DOHH2 (cell line): ENCODE measurements at regions not wholly inside any gene's neighbourhood (a gene's known extent, or its start where the extent isn't known, plus 50 kb on each side); places are given as distances from the start of the nearest gene placed in this dataset.

Experiments used
- H3F3A ChIP-seq: fragments of 200-600 bp; sonication (generic), shearing (Covaris generic); 2 replicates; pipeline ENCODE4 v1.6.0; 2016; ENCODE audit warnings: antibody characterized with exemption, mild to moderate bottlenecking; ENCODE audit not compliant: control insufficient read depth, insufficient read depth
- H3K27ac ChIP-seq: fragments of 200-600 bp; sonication (generic); 2 replicates; pipeline ENCODE4 v1.5.1; 2014; ENCODE audit warnings: low read depth, mild to moderate bottlenecking, low read length, moderate library complexity
- H3K27me3 ChIP-seq: fragments of 200-600 bp; sonication (generic); 2 replicates; pipeline ENCODE4 v1.6.1; 2014; ENCODE audit warnings: mild to moderate bottlenecking, low read length, mixed read lengths; ENCODE audit not compliant: control insufficient read depth
- H3K36me3 ChIP-seq: fragments of 200-600 bp; sonication (generic); 2 replicates; pipeline ENCODE4 v1.6.1; 2014; ENCODE audit warnings: mild to moderate bottlenecking, low read length, moderate library complexity, mixed read lengths; ENCODE audit not compliant: control insufficient read depth
- H3K4me1 ChIP-seq: fragments of 200-600 bp; sonication (generic); 2 replicates; pipeline ENCODE4 v1.6.1; 2014; ENCODE audit warnings: mild to moderate bottlenecking, low read length, mixed read lengths; ENCODE audit not compliant: control insufficient read depth
- H3K4me2 ChIP-seq: fragments of 200-600 bp; sonication (generic); 2 replicates; pipeline ENCODE4 v1.6.0; 2014; ENCODE audit warnings: mild to moderate bottlenecking, low read length, moderate library complexity
- H3K4me3 ChIP-seq: fragments of 200-600 bp; sonication (generic); 2 replicates; pipeline ENCODE4 v1.5.1; 2014; ENCODE audit warnings: mild to moderate bottlenecking, low read length, mixed read lengths
- H3K79me2 ChIP-seq: fragments of 200-600 bp; sonication (generic); 2 replicates; pipeline ENCODE4 v1.6.1; 2014; ENCODE audit warnings: mild to moderate bottlenecking, low read length, mixed read lengths; ENCODE audit not compliant: control insufficient read depth
- H3K9me2 ChIP-seq: fragments of 200-600 bp; sonication (generic); replicated peaks from 2 replicates; pipeline ENCODE4 v1.6.1; 2014; ENCODE audit warnings: mild to moderate bottlenecking, low read length, mixed read lengths; ENCODE audit not compliant: control insufficient read depth
- H3K9me3 ChIP-seq: fragments of 200-600 bp; sonication (generic); 2 replicates; pipeline ENCODE4 v1.6.1; 2014; ENCODE audit warnings: antibody characterized with exemption, low read length, mixed read lengths; ENCODE audit not compliant: control insufficient read depth, insufficient read depth
- H4K20me1 ChIP-seq: fragments of 200-600 bp; sonication (generic); 2 replicates; pipeline ENCODE4 v1.6.0; 2014; ENCODE audit warnings: low read depth, mild to moderate bottlenecking, antibody characterized with exemption, low read length, moderate library complexity; ENCODE audit not compliant: control insufficient read depth, insufficient read depth
- EZH2phosphoT487 ChIP-seq: fragments of 200-600 bp; sonication (generic); IDR thresholded peaks from 2 replicates; pipeline ENCODE4 v1.6.1; 2017; ENCODE audit warnings: borderline replicate concordance, mild to moderate bottlenecking, antibody characterized with exemption, low read length, moderate library complexity, mixed read lengths
- TF ChIP-seq, protein P1 (sequence below): fragments of 200-600 bp; sonication (generic); IDR thresholded peaks from one replicate; pipeline ENCODE4 v1.5.1; 2014; ENCODE audit warnings: antibody characterized with exemption, mild to moderate bottlenecking, low read depth, low read length; ENCODE audit not compliant: poor library complexity, severe bottlenecking

DNA sequence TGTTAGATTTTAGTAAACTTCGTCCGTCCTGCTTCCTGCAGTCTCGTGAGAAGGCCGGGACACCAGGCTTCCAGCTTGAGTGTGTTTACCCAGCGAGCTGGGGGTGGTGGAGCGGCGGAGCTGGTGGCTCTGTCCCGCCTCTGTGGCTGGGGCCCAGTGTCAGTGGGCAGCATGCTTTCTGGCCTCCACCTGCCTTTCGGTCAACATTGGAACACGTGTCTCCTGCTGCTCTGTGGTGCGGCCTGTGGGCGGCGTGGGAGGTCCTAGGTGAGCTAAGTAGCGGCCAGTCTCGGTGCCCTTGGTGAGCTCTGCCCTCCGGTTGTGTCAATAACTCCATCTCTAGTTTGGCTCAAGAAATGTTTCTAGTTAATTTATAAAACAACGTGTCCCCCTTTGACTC lies 125.9 kb downstream of the GADD45G start:
- TF ChIP-seq, protein P1, sequence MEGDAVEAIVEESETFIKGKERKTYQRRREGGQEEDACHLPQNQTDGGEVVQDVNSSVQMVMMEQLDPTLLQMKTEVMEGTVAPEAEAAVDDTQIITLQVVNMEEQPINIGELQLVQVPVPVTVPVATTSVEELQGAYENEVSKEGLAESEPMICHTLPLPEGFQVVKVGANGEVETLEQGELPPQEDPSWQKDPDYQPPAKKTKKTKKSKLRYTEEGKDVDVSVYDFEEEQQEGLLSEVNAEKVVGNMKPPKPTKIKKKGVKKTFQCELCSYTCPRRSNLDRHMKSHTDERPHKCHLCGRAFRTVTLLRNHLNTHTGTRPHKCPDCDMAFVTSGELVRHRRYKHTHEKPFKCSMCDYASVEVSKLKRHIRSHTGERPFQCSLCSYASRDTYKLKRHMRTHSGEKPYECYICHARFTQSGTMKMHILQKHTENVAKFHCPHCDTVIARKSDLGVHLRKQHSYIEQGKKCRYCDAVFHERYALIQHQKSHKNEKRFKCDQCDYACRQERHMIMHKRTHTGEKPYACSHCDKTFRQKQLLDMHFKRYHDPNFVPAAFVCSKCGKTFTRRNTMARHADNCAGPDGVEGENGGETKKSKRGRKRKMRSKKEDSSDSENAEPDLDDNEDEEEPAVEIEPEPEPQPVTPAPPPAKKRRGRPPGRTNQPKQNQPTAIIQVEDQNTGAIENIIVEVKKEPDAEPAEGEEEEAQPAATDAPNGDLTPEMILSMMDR: no peak
- no peak for TF ChIP-seq EZH2phosphoT487
- Histone ChIP-seq H4K20me1 (no peaks in the 10 kb centered on the region), H3K27ac (no peak overlapping the region), H3K36me3 (no peaks in the 10 kb centered on the region), H3F3A (no peaks in the 10 kb centered on the region), H3K9me3 (no peaks in the 10 kb centered on the region), H3K9me2 (no peaks in the 10 kb centered on the region), H3K4me2 (no peak overlapping the region), H3K79me2 (no peaks in the 10 kb centered on the region), H3K4me3 (no peak overlapping the region), H3K4me1 (no peaks in the 10 kb centered on the region), H3K27me3 (peaks cover 8% of the 10 kb centered on the region; the same call in 1 of the 2 replicates)

DNA sequence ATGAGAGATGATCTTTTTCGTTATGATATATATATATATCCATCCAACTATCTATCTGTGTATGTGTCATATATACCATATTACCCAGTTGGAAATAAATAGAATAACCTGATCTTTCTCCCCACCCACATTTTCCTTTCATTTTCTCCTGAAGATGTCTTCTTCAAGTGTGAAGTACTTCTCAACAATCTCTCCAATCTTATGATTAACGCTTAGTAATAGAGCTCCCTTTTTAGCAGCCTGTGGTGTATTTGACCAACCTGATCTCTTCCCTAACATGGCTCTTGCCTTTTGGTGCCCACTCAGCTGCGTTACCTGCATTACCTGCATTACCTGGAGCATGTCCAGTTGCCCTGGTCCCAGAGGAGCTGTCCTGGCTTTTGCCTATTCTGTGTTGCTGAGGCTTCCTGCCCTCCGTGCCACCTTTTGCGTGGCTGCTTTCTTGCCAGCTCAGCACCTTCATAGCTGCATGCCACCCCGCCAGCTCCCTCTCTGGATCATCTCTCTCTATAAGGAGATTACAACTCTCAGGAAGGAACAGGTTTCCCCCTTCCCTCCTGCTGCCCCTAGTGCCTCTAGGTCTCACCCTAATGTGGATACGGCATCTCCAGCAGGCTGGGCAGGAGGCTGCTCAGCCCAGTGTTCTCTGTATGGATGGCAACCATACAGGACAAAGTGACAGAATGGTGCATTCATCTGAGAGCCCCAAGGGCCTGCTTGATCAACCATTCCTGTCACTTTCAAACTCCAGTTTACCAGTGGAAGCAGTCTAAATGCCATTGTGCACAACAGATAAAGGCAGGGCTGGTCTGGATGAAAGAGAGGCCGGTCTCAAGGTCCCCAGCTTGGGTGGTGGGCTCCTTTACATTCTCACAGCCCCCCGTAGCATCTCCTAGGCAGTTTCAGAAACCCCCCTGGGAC lies 126.7 kb downstream of the GADD45G start:
- no peaks in the 10 kb centered on the region for H3K36me3 ChIP-seq
- no peak overlapping the region for H3K4me2 ChIP-seq
- peaks cover 8% of the 10 kb centered on the region; the same call in 1 of the 2 replicates for H3K27me3 ChIP-seq
- H3K79me2 ChIP-seq: no peaks in the 10 kb centered on the region
- no peak overlapping the region for H3K27ac ChIP-seq
- no peaks in the 10 kb centered on the region for H3K9me2 ChIP-seq
- no peak overlapping the region for H3K4me3 ChIP-seq
- TF ChIP-seq, protein P1: no peak
- no peak for TF ChIP-seq EZH2phosphoT487
- no peaks in the 10 kb centered on the region for H3F3A ChIP-seq
- H3K4me1 ChIP-seq: no peaks in the 10 kb centered on the region
- no peaks in the 10 kb centered on the region for H3K9me3 ChIP-seq
- H4K20me1 ChIP-seq: no peaks in the 10 kb centered on the region

DNA sequence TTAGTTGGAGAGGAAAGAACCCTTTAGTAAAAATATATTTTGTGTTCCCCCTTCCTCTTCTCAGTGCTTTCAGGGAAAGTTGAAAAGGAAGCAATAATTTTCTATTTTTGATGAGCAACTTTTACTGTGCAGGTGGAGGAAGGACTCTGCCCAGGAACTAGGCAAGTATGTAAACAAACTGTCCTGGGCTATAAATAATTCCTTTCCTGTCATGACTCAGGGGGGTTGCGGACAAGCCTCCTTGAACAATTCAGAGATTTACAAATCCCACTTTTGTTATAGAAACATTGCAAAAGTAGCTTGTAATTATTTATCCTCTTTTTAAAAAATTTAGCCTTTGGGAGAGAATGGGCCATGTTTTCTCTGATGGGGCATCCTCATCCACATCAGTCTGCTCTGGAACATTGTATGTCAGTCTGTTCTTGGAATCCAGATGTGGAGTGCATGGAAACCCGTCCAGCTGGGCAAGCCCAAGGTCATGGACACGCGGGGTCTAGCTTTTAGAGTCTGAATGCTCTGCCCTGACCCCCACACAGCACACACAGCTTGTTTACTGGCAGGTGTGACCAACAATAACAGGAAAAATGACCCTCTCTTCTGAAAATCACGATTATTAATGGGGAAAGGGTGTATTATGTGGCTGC lies 127.6 kb downstream of the GADD45G start:
- no peaks in the 10 kb centered on the region for H4K20me1 ChIP-seq
- H3K4me2 ChIP-seq: no peak overlapping the region
- H3K27ac ChIP-seq: no peak overlapping the region
- H3K27me3 ChIP-seq: peaks cover 1% of the 10 kb centered on the region; the same call in 1 of the 2 replicates
- H3F3A ChIP-seq: no peaks in the 10 kb centered on the region
- H3K36me3 ChIP-seq: no peaks in the 10 kb centered on the region
- H3K4me3 ChIP-seq: no peak overlapping the region
- no peaks in the 10 kb centered on the region for H3K79me2 ChIP-seq
- no peaks in the 10 kb centered on the region for H3K4me1 ChIP-seq
- TF ChIP-seq, protein P1: no peak
- no peak for TF ChIP-seq EZH2phosphoT487
- no peaks in the 10 kb centered on the region for H3K9me3 ChIP-seq
- no peaks in the 10 kb centered on the region for H3K9me2 ChIP-seq
